Panc1 (cell line): ENCODE measurements at regions not wholly inside any gene's neighbourhood (a gene's known extent, or its start where the extent isn't known, plus 50 kb on each side); places are given as distances from the start of the nearest gene placed in this dataset.

ENCODE experiments used
- POLR2AphosphoS5 ChIP-seq: IDR thresholded peaks from 2 replicates; pipeline ENCODE4 v1.6.1; 2012; ENCODE audit warnings: mild to moderate bottlenecking, low read depth, low read length, moderate library complexity
- TF ChIP-seq, protein P1 (sequence below): fragments of 450-650 bp; IDR thresholded peaks from 2 replicates; pipeline ENCODE4 v1.5.1; 2017; ENCODE audit warnings: mild to moderate bottlenecking

DNA sequence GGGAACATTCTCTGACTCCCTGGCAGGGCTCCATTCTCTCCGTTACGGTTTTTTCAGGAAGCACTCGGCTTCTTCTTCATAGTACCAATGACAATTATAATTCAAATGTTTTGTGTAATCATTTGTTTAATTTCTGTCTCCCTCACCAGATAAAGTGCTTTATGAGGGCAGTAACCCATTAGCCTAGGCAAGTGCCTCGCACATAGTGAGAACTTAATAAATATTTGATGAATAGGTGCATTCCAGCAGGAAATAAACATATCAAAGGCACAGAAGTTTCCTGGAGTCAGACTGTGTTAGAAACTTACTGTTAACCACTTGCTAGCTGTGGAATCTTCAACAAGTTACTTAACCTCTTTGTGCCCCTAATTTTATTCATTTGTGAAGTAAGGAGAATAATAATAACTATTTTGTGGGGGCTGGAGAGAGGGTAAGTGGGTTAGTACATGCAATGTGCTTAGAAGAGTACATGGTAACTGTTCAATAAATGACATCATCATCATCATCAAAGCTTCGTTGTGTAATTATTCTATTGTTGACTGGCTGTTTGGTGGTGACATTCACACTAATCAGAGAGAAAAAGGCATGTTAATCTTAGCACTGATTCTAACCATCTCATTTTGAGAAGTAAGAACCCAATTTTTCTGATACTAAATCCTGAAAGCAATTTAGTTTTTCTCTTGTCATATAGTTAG lies 352.3 kb downstream of the INSIG2 start:
- no peak for TF ChIP-seq POLR2AphosphoS5
- TF ChIP-seq, protein P1, sequence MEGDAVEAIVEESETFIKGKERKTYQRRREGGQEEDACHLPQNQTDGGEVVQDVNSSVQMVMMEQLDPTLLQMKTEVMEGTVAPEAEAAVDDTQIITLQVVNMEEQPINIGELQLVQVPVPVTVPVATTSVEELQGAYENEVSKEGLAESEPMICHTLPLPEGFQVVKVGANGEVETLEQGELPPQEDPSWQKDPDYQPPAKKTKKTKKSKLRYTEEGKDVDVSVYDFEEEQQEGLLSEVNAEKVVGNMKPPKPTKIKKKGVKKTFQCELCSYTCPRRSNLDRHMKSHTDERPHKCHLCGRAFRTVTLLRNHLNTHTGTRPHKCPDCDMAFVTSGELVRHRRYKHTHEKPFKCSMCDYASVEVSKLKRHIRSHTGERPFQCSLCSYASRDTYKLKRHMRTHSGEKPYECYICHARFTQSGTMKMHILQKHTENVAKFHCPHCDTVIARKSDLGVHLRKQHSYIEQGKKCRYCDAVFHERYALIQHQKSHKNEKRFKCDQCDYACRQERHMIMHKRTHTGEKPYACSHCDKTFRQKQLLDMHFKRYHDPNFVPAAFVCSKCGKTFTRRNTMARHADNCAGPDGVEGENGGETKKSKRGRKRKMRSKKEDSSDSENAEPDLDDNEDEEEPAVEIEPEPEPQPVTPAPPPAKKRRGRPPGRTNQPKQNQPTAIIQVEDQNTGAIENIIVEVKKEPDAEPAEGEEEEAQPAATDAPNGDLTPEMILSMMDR, result no peak
